ENCODE measurements at regions not wholly inside any gene's neighbourhood (a gene's known extent, or its start where the extent isn't known, plus 50 kb on each side); places are given as distances from the start of the nearest gene placed in this dataset.

DNA sequence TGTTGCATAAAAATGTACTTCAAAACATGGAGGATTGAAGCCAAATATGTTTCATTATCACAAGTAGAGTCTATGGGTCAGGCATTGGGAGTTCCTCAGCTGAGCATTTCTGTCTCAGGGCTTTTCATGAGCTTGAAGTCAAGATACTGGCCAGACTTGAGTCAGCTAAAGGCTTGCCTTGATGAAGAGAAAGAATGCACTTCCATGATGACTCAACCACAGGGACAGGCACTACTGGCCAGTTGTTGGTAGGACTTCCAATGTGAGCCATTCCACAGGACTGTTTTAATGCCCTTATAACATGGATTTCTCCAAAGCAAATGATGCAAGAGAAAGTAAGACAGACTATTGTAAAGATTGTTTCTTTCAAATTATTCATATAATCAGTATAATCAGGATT is 895.6 kb downstream of the RAB28 start:
- Histone ChIP-seq H3K36me3 (ENCODE audit: control insufficient read depth in 2 of 2, insufficient read depth in 2 of 2, low read length in 2 of 2) (no peaks in the 10 kb centered on the region), H3K27ac (ENCODE audit: low read depth in 2 of 2, low read length in 2 of 2) (no peak overlapping the region), H3K4me1 (ENCODE audit: control insufficient read depth in 2 of 2, insufficient read depth in 2 of 2, low read length in 2 of 2) (no peaks in the 10 kb centered on the region), H3K9ac (ENCODE audit: low read depth in 1 of 2, low read length in 2 of 2) (no peak overlapping the region), H3K4me3 (ENCODE audit: low read length in 2 of 2) (no peak overlapping the region), H3K9me3 (ENCODE audit: control insufficient read depth in 2 of 2, low read length in 2 of 2) (no peaks in the 10 kb centered on the region), H3K27me3 (ENCODE audit: control insufficient read depth in 2 of 2, insufficient read depth in 2 of 2, low read length in 2 of 2) (no peaks in the 10 kb centered on the region)

GRCh38 chr4:12586242-12587006 is 897.7 kb downstream of the RAB28 start:
- Histone ChIP-seq H3K36me3 (ENCODE audit: control insufficient read depth in 2 of 2, insufficient read depth in 2 of 2, low read length in 2 of 2) (no peaks in the 10 kb centered on the region), H3K9me3 (ENCODE audit: control insufficient read depth in 2 of 2, low read length in 2 of 2) (no peaks in the 10 kb centered on the region), H3K27me3 (ENCODE audit: control insufficient read depth in 2 of 2, insufficient read depth in 2 of 2, low read length in 2 of 2) (no peaks in the 10 kb centered on the region)

GRCh38 chr4:12584116-12584875 is 899.8 kb downstream of the RAB28 start:
- Histone ChIP-seq H3K36me3 (ENCODE audit: control insufficient read depth in 2 of 2, insufficient read depth in 2 of 2, low read length in 2 of 2) (no peaks in the 10 kb centered on the region), H3K27me3 (ENCODE audit: control insufficient read depth in 2 of 2, insufficient read depth in 2 of 2, low read length in 2 of 2) (no peaks in the 10 kb centered on the region), H3K27ac (ENCODE audit: low read depth in 2 of 2, low read length in 2 of 2) (no peak overlapping the region), H3K9ac (ENCODE audit: low read depth in 1 of 2, low read length in 2 of 2) (no peak overlapping the region), H3K4me1 (ENCODE audit: control insufficient read depth in 2 of 2, insufficient read depth in 2 of 2, low read length in 2 of 2) (no peaks in the 10 kb centered on the region), H3K4me3 (ENCODE audit: low read length in 2 of 2) (no peak overlapping the region), H3K9me3 (ENCODE audit: control insufficient read depth in 2 of 2, low read length in 2 of 2) (no peaks in the 10 kb centered on the region)

More at GRCh38 chr4:12586242-12587006, 897.7 kb downstream of the RAB28 start:
- no peak overlapping the region for H3K27ac ChIP-seq (ENCODE audit: low read depth in 2 of 2, low read length in 2 of 2)
- no peaks in the 10 kb centered on the region for H3K4me1 ChIP-seq (ENCODE audit: control insufficient read depth in 2 of 2, insufficient read depth in 2 of 2, low read length in 2 of 2)
- no peak overlapping the region for H3K9ac ChIP-seq (ENCODE audit: low read depth in 1 of 2, low read length in 2 of 2)
- H3K4me3 ChIP-seq (ENCODE audit: low read length in 2 of 2), result no peak overlapping the region

DNA sequence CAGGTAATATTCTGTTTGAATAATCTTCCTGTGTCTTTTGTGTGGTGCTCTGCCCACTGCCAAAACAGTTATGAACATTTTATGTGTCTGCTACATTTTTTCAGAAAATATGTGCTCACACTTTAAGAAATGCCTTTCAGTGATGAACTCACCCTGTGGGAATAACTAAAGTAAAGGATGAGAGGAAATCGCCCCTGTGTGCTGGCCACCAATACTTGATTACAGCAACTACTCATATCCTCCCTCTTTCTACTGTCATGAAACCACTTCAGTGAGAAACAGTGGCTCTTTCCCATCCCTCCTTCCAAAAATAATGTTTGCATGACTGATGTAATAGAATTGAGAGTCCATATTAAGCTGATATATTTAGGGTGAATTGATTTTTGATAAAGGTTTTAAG is 900.9 kb downstream of the RAB28 start:
- Histone ChIP-seq H3K4me1 (ENCODE audit: control insufficient read depth in 2 of 2, insufficient read depth in 2 of 2, low read length in 2 of 2) (no peaks in the 10 kb centered on the region), H3K4me3 (ENCODE audit: low read length in 2 of 2) (no peak overlapping the region), H3K27me3 (ENCODE audit: control insufficient read depth in 2 of 2, insufficient read depth in 2 of 2, low read length in 2 of 2) (no peaks in the 10 kb centered on the region), H3K9me3 (ENCODE audit: control insufficient read depth in 2 of 2, low read length in 2 of 2) (no peaks in the 10 kb centered on the region), H3K36me3 (ENCODE audit: control insufficient read depth in 2 of 2, insufficient read depth in 2 of 2, low read length in 2 of 2) (no peaks in the 10 kb centered on the region), H3K9ac (ENCODE audit: low read depth in 1 of 2, low read length in 2 of 2) (no peak overlapping the region), H3K27ac (ENCODE audit: low read depth in 2 of 2, low read length in 2 of 2) (no peak overlapping the region)

GRCh38 chr4:12580787-12581186 is 903.4 kb downstream of the RAB28 start:
- no peaks in the 10 kb centered on the region for H3K4me1 ChIP-seq (ENCODE audit: control insufficient read depth in 2 of 2, insufficient read depth in 2 of 2, low read length in 2 of 2)
- no peaks in the 10 kb centered on the region for H3K36me3 ChIP-seq (ENCODE audit: control insufficient read depth in 2 of 2, insufficient read depth in 2 of 2, low read length in 2 of 2)
- no peak overlapping the region for H3K27ac ChIP-seq (ENCODE audit: low read depth in 2 of 2, low read length in 2 of 2)
- no peaks in the 10 kb centered on the region for H3K27me3 ChIP-seq (ENCODE audit: control insufficient read depth in 2 of 2, insufficient read depth in 2 of 2, low read length in 2 of 2)
- no peaks in the 10 kb centered on the region for H3K9me3 ChIP-seq (ENCODE audit: control insufficient read depth in 2 of 2, low read length in 2 of 2)
- H3K9ac ChIP-seq (ENCODE audit: low read depth in 1 of 2, low read length in 2 of 2), result no peak overlapping the region
- H3K4me3 ChIP-seq (ENCODE audit: low read length in 2 of 2), result no peak overlapping the region

GRCh38 chr4:12579172-12579571 is 905.0 kb downstream of the RAB28 start:
- Histone ChIP-seq H3K4me1 (ENCODE audit: control insufficient read depth in 2 of 2, insufficient read depth in 2 of 2, low read length in 2 of 2) (no peaks in the 10 kb centered on the region), H3K9ac (ENCODE audit: low read depth in 1 of 2, low read length in 2 of 2) (no peak overlapping the region), H3K9me3 (ENCODE audit: control insufficient read depth in 2 of 2, low read length in 2 of 2) (no peaks in the 10 kb centered on the region), H3K36me3 (ENCODE audit: control insufficient read depth in 2 of 2, insufficient read depth in 2 of 2, low read length in 2 of 2) (no peaks in the 10 kb centered on the region), H3K27me3 (ENCODE audit: control insufficient read depth in 2 of 2, insufficient read depth in 2 of 2, low read length in 2 of 2) (no peaks in the 10 kb centered on the region), H3K27ac (ENCODE audit: low read depth in 2 of 2, low read length in 2 of 2) (no peak overlapping the region), H3K4me3 (ENCODE audit: low read length in 2 of 2) (no peak overlapping the region)

DNA sequence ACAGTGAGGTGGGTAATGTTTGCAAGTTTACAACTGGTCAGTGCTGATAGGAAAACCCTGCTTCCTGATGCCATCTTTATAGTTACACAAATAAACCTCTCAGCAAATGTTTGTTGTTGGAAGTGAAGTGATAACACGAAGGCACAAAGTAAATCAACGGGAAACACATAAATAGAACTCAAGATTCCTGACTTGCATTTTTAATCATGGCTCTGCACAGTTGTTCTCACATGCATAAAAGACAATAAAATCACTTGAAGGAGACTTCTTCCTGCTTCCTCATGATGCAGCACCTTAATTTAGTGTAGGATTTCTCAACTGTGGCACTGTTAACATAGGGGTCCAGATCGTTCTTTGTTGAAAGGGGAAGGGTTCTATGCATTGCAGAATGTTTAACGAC is 907.7 kb downstream of the RAB28 start:
- Histone ChIP-seq H3K4me1 (ENCODE audit: control insufficient read depth in 2 of 2, insufficient read depth in 2 of 2, low read length in 2 of 2) (no peaks in the 10 kb centered on the region), H3K27ac (ENCODE audit: low read depth in 2 of 2, low read length in 2 of 2) (no peak overlapping the region), H3K4me3 (ENCODE audit: low read length in 2 of 2) (no peak overlapping the region), H3K9ac (ENCODE audit: low read depth in 1 of 2, low read length in 2 of 2) (no peak overlapping the region), H3K27me3 (ENCODE audit: control insufficient read depth in 2 of 2, insufficient read depth in 2 of 2, low read length in 2 of 2) (no peaks in the 10 kb centered on the region), H3K9me3 (ENCODE audit: control insufficient read depth in 2 of 2, low read length in 2 of 2) (no peaks in the 10 kb centered on the region), H3K36me3 (ENCODE audit: control insufficient read depth in 2 of 2, insufficient read depth in 2 of 2, low read length in 2 of 2) (no peaks in the 10 kb centered on the region)

DNA sequence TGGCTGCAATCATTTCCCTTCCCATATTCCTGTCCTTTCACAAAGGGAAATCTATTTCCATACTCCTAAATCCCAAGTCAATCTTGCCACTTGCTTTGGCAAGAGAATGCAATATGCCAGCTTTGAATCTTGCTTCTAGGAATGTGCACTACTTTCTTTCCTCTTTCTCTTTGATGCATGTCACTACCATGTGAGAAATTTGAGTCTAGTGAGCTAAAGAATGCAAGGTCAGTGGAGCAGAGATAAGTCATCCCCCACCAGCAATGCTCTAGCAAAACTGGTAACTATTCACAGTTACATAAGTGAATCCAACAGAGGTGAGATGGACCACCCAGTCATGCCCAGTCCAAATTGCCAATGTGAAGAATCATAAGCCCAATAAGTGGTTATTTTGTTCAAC is 910.4 kb downstream of the RAB28 start:
- H3K36me3 ChIP-seq (ENCODE audit: control insufficient read depth in 2 of 2, insufficient read depth in 2 of 2, low read length in 2 of 2), result no peaks in the 10 kb centered on the region
- H3K9ac ChIP-seq (ENCODE audit: low read depth in 1 of 2, low read length in 2 of 2), result no peak overlapping the region
- no peaks in the 10 kb centered on the region for H3K9me3 ChIP-seq (ENCODE audit: control insufficient read depth in 2 of 2, low read length in 2 of 2)
- H3K27me3 ChIP-seq (ENCODE audit: control insufficient read depth in 2 of 2, insufficient read depth in 2 of 2, low read length in 2 of 2), result no peaks in the 10 kb centered on the region
- H3K4me3 ChIP-seq (ENCODE audit: low read length in 2 of 2), result no peak overlapping the region
- H3K27ac ChIP-seq (ENCODE audit: low read depth in 2 of 2, low read length in 2 of 2), result no peak overlapping the region
- no peaks in the 10 kb centered on the region for H3K4me1 ChIP-seq (ENCODE audit: control insufficient read depth in 2 of 2, insufficient read depth in 2 of 2, low read length in 2 of 2)

DNA sequence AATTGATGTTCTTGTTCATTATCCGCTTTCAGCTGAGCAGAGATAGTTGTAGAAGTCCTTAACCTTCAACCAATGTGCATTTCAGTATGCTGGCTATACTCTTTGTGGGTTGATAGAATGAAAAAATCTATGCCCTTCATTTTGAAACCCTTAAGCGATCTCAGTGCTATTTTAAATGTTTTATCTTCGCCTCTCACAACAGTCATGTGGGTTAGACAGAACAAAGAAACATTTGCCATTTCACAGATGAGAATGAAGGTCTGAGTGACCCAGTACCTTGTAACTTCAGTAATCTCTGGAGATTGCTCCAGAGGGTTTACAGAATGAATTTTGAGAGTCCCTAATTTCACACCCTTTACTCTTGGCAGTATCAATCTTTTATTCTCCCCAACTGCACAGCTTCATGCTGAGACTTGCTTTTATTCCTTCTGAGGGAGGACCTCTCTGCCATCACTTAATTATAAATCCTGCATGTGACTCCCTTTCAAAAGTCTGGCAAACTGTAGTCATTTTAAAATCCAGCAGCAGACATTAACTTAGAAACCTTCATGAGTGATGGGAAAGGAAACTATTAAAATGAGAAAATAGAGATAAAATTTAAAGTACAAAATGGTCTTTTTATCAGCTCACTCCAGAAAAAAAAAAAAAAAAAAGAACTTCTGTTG is 921.5 kb downstream of the RAB28 start:
- no peaks in the 10 kb centered on the region for H3K27me3 ChIP-seq (ENCODE audit: control insufficient read depth in 2 of 2, insufficient read depth in 2 of 2, low read length in 2 of 2)
- no peak overlapping the region for H3K27ac ChIP-seq (ENCODE audit: low read depth in 2 of 2, low read length in 2 of 2)
- H3K4me1 ChIP-seq (ENCODE audit: control insufficient read depth in 2 of 2, insufficient read depth in 2 of 2, low read length in 2 of 2), result no peaks in the 10 kb centered on the region
- no peaks in the 10 kb centered on the region for H3K36me3 ChIP-seq (ENCODE audit: control insufficient read depth in 2 of 2, insufficient read depth in 2 of 2, low read length in 2 of 2)
- H3K4me3 ChIP-seq (ENCODE audit: low read length in 2 of 2), result no peak overlapping the region
- no peaks in the 10 kb centered on the region for H3K9me3 ChIP-seq (ENCODE audit: control insufficient read depth in 2 of 2, low read length in 2 of 2)
- H3K9ac ChIP-seq (ENCODE audit: low read depth in 1 of 2, low read length in 2 of 2), result no peak overlapping the region

DNA sequence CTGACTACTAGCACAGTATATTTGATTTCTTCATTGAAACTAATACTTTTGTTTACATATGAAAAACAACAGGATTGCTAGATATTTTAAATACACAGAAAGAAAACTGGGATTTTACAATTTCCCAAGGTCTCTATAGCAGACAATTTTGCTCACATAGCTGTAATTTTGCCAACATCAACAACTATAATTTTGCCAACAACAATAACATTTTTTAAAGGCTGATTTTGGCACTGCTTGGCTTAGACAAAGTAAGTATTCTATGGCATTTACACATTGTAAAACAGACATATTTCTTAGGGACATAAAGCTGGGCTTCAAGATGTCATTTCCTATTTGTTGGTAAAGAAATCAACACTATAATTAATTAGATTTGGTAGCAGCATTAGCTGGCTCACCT is 922.1 kb downstream of the RAB28 start:
- H3K27ac ChIP-seq (ENCODE audit: low read depth in 2 of 2, low read length in 2 of 2), result no peak overlapping the region
- no peaks in the 10 kb centered on the region for H3K9me3 ChIP-seq (ENCODE audit: control insufficient read depth in 2 of 2, low read length in 2 of 2)
- H3K4me3 ChIP-seq (ENCODE audit: low read length in 2 of 2), result no peak overlapping the region
- no peaks in the 10 kb centered on the region for H3K4me1 ChIP-seq (ENCODE audit: control insufficient read depth in 2 of 2, insufficient read depth in 2 of 2, low read length in 2 of 2)
- H3K9ac ChIP-seq (ENCODE audit: low read depth in 1 of 2, low read length in 2 of 2), result no peak overlapping the region
- H3K36me3 ChIP-seq (ENCODE audit: control insufficient read depth in 2 of 2, insufficient read depth in 2 of 2, low read length in 2 of 2), result no peaks in the 10 kb centered on the region
- no peaks in the 10 kb centered on the region for H3K27me3 ChIP-seq (ENCODE audit: control insufficient read depth in 2 of 2, insufficient read depth in 2 of 2, low read length in 2 of 2)
